Heart right ventricle (tissue), 16 donors: ENCODE measurements at regions not wholly inside any gene's neighbourhood (a gene's known extent, or its start where the extent isn't known, plus 50 kb on each side); places are given as distances from the start of the nearest gene placed in this dataset.

Source experiments
- ATAC-seq, 8 donors: fragments of 200-7000 bp; cut with Tn5 transposase; one replicate each; pipeline ENCODE4 v1.9.1; 2020; ENCODE audit warnings: mild to moderate bottlenecking in 8 of 8, moderate library complexity in 8 of 8, moderate number of reproducible peaks in 1 of 8
- DNase-seq, 2 donors: peaks; one replicate each; pipeline ENCODE4 v3.0.0-alpha.2; 2020
- H3K27ac ChIP-seq, 10 donors: fragments of 200-600 bp; sonication (generic) in 2 of 10; one replicate each; pipeline versions ENCODE4 v1.5.0 to v1.8.0; 2020 to 2022; ENCODE audit warnings: mild to moderate bottlenecking in 3 of 10
- H3K27me3 ChIP-seq, 7 donors: fragments of 200-600 bp; one replicate each; pipeline ENCODE4 v1.8.0; 2021 to 2022; ENCODE audit warnings: mild to moderate bottlenecking in 2 of 7
- H3K36me3 ChIP-seq, 9 donors: fragments of 200-600 bp; sonication (generic) in 1 of 9; one replicate each; pipeline versions ENCODE4 v1.5.0 to v1.8.0; 2020 to 2022; ENCODE audit warnings: mild to moderate bottlenecking in 2 of 9
- H3K4me1 ChIP-seq, 9 donors: fragments of 200-600 bp; sonication (generic) in 1 of 9; one replicate each; pipeline versions ENCODE4 v1.5.0 to v1.8.0; 2020 to 2022; ENCODE audit warnings: mild to moderate bottlenecking in 4 of 9
- H3K4me3 ChIP-seq, 10 donors: fragments of 200-600 bp; sonication (generic) in 2 of 10; one replicate each; pipeline versions ENCODE4 v1.5.0 to v1.8.0; 2020 to 2022; ENCODE audit warnings: mild to moderate bottlenecking in 7 of 10, moderate library complexity in 2 of 10
- H3K9me3 ChIP-seq, 11 donors: fragments of 200-600 bp in 10 of 11; sonication (generic) in 2 of 11; one replicate each; pipeline versions ENCODE4 v1.5.0 to v1.8.0; 2013 to 2022; ENCODE audit warnings: mild to moderate bottlenecking in 2 of 11, control low read depth in 1 of 11, moderate library complexity in 1 of 11
- WGBS, 2 donors: extraction: QIAGEN DNeasy Blood & Tissue Kit; methylation state at CpG; one replicate each; pipeline ENCODE4 v1.1.7; 2013; ENCODE audit warnings: inconsistent platforms in 1 of 2; 5-methylcytosine and 5-hydroxymethylcytosine counted together
- intact Hi-C, 10 donors: fragments of 100-400 bp; cut with DNase I; formaldehyde crosslinking; loops; one replicate each; pipeline versions ENCODE4 v1.11.1 to v1.14.2; 2022
- TF ChIP-seq, protein P1 (sequence below), 9 donors: fragments of 200-600 bp; sonication (generic) in 2 of 9; IDR thresholded peaks; one replicate each; pipeline versions ENCODE4 v1.5.0 to v1.8.0; 2021 to 2022; ENCODE audit warnings: antibody characterized with exemption in 9 of 9, mild to moderate bottlenecking in 5 of 9, moderate library complexity in 1 of 9
- donor health status: Arrhythmogenic right ventricular cardiomyopathy.
- donor health status: ischemic (EF 13 %, LVEDD 7.1; RV severe dilation, severe dysfunction).
- donor health status: healthy with polysubstance abuse.
- donor health status: DM: no; HTN: yes; CAD: no.
- donor health status: DM: no; HTN: no; CAD: no.
- donor health status: ischemic (EF 25% LVEDD 6.9; RV normal size, moderate dysfunction).
- donor health status: ischemic (EF 25% LVEDD 5.7; RV mildly dilated, moderate dysfunction).
- donor health status: healthy.
- donor health status: DM: yes; HTN: yes; CAD: no.
- donor health status: Ischemic cardiomyopathy.
- donor health status: ischemic (EF 35%, LVEDD 5.7; RV mildly dilated, moderate dysfunction).
- donor health status: nonischemic (EF 11% LVEDD 7.7; RV severe dilation, severe dysfunction).
- donor health status: DM: yes; HTN: yes; CAD: no.
- donor health status: PGD.
- donor health status: ischemic (EF 29% LVEDD 5.4; RV normal size, mild dysfunction).
- donor health status: nonischemic (EF 23%, LVEDD 6.1; RV moderate dilation, normal function).

GRCh38 chrX:125378205-125378604 lies 58.5 kb downstream of the TEX13C start:
- no peak for ATAC-seq
- H3K36me3 ChIP-seq: no peaks in the 10 kb centered on the region
- intact Hi-C loops: no loop called here
- H3K9me3 ChIP-seq: peaks cover 0 to 8% (median 0%) of the 10 kb centered on the region in 11 donors
- H3K27me3 ChIP-seq: peaks cover 0 to 7% (median 0%) of the 10 kb centered on the region in 7 donors
- H3K4me1 ChIP-seq: no peaks in the 10 kb centered on the region
- 56 to 70% methylated on average over 4 of the region's 4 CpGs for WGBS, 2 donors
- no peak overlapping the region for H3K4me3 ChIP-seq
- TF ChIP-seq, protein P1, sequence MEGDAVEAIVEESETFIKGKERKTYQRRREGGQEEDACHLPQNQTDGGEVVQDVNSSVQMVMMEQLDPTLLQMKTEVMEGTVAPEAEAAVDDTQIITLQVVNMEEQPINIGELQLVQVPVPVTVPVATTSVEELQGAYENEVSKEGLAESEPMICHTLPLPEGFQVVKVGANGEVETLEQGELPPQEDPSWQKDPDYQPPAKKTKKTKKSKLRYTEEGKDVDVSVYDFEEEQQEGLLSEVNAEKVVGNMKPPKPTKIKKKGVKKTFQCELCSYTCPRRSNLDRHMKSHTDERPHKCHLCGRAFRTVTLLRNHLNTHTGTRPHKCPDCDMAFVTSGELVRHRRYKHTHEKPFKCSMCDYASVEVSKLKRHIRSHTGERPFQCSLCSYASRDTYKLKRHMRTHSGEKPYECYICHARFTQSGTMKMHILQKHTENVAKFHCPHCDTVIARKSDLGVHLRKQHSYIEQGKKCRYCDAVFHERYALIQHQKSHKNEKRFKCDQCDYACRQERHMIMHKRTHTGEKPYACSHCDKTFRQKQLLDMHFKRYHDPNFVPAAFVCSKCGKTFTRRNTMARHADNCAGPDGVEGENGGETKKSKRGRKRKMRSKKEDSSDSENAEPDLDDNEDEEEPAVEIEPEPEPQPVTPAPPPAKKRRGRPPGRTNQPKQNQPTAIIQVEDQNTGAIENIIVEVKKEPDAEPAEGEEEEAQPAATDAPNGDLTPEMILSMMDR (IDR thresholded peaks at IDR 0.05): no peak
- no peak overlapping the region for H3K27ac ChIP-seq
- no peak for DNase-seq

DNA sequence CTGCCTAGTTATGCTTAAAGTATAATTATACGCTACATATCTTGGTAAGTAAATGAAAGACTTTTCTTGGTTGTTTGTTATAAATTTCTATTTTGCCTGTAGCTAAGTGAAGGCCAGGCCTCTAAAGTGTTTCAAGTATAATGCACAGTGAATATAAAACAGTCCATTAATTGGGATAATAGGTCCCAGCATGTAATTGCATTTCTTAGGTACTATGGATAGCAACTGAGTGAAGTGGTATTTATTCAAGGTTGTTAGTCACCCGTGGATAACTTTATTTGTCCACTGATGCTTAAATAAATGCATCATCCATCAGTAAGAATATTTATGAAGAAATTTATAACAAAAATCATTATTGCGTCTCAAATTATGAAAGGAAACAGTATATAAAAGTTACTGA lies 59.1 kb downstream of the TEX13C start:
- Histone ChIP-seq H3K9me3 (peaks cover 0 to 7% (median 0%) of the 10 kb centered on the region in 11 donors), H3K27ac (no peak overlapping the region), H3K36me3 (no peaks in the 10 kb centered on the region), H3K4me1 (no peaks in the 10 kb centered on the region), H3K4me3 (no peak overlapping the region), H3K27me3 (peaks cover 0 to 7% (median 0%) of the 10 kb centered on the region in 7 donors)
- ATAC-seq (no peak), DNase-seq (no peak)
- intact Hi-C loops: no loop called here
- WGBS, 2 donors: 78 to 87% methylated on average over 3 of the region's 3 CpGs
- TF ChIP-seq, protein P1 (IDR thresholded peaks at IDR 0.05): no peak

DNA sequence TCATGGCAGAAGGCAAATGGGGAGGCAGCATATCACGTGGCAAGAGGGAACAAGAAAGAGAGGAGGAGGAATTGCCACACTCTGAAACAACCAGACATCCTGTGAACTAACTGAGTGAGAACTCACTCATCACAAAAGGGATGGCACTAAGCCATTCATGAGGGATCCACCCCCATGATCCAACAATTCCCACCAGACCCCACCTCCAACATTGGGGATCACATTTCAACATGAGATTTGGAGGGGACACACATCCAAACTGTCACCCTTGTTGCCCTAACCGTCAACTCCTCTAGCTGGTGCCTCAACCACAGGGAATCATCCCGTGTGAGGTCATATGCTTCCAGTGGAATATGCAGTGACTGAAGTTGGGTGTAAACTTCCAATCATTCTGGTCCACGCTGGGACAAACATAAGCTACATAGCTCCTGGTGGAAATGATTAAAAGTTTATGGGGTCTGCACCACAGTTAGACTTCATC lies 62.5 kb downstream of the TEX13C start:
- H3K4me3 ChIP-seq: no peak overlapping the region
- TF ChIP-seq, protein P1 (IDR thresholded peaks at IDR 0.05): no peak
- H3K27ac ChIP-seq: no peak overlapping the region
- DNase-seq (no peak), ATAC-seq (no peak)
- H3K9me3 ChIP-seq: no peaks in the 10 kb centered on the region
- H3K4me1 ChIP-seq: no peaks in the 10 kb centered on the region
- peaks cover 0 to under 1% (median 0%) of the 10 kb centered on the region in 7 donors for H3K27me3 ChIP-seq
- intact Hi-C loops: no loop called here
- H3K36me3 ChIP-seq: no peaks in the 10 kb centered on the region
- 78 to 82% methylated on average over 4 of the region's 4 CpGs for WGBS, 2 donors

- Histone ChIP-seq H3K27ac (no peak overlapping the region), H3K9me3 (no peaks in the 10 kb centered on the region), H3K36me3 (no peaks in the 10 kb centered on the region), H3K4me3 (no peak overlapping the region), H3K27me3 (no peaks in the 10 kb centered on the region), H3K4me1 (no peaks in the 10 kb centered on the region)
- TF ChIP-seq, protein P1 (IDR thresholded peaks at IDR 0.05): no peak
- ATAC-seq (no peak), DNase-seq (no peak)
- WGBS, 2 donors: 82 to 86% methylated on average over 3 of the region's 3 CpGs
- intact Hi-C loops: no loop called here
Measured at GRCh38 chrX:125382889-125383288, 63.2 kb downstream of the TEX13C start.
